Activated naive CD8-positive, alpha-beta T cell treated with anti-CD3 and anti-CD28 coated beads for 36 hours (primary cell): ENCODE measurements at regions not wholly inside any gene's neighbourhood (a gene's known extent, or its start where the extent isn't known, plus 50 kb on each side); places are given as distances from the start of the nearest gene placed in this dataset.

ENCODE experiments used
- DNase-seq: peaks from one replicate; pipeline ENCODE4 v3.0.0; 2021
- H3K27ac Mint-ChIP-seq: one replicate; pipeline ENCODE4 v1.8.0; 2022; ENCODE audit warnings: mild to moderate bottlenecking, moderate library complexity, mixed read lengths
- H3K27me3 Mint-ChIP-seq: one replicate; pipeline ENCODE4 v1.8.0; 2022; ENCODE audit warnings: mild to moderate bottlenecking, mixed read lengths
- H3K36me3 Mint-ChIP-seq: one replicate; pipeline ENCODE4 v1.8.0; 2021; ENCODE audit warnings: mild to moderate bottlenecking, mixed read lengths
- H3K4me1 Mint-ChIP-seq: one replicate; pipeline ENCODE4 v1.8.0; 2021; ENCODE audit warnings: mixed read lengths
- H3K4me3 Mint-ChIP-seq: one replicate; pipeline ENCODE4 v1.8.0; 2022; ENCODE audit warnings: mild to moderate bottlenecking, moderate library complexity, mixed read lengths
- H3K9me3 Mint-ChIP-seq: one replicate; pipeline ENCODE4 v1.8.0; 2022; ENCODE audit warnings: mixed read lengths

- no peak for DNase-seq
- Mint-ChIP-seq H3K4me3 (no peak overlapping the region), H3K27ac (peak overlapping the region; percentile 73), H3K27me3 (no peaks in the 10 kb centered on the region), H3K4me1 (peaks cover 73% of the 10 kb centered on the region), H3K36me3 (peaks cover 35% of the 10 kb centered on the region), H3K9me3 (peaks cover 11% of the 10 kb centered on the region)
Measured at GRCh38 chr2:196224756-196225155, 53.4 kb upstream of the STK17B start.

- H3K27ac Mint-ChIP-seq, result peak overlapping the region; percentile 73
- no peak overlapping the region for H3K4me3 Mint-ChIP-seq
- peaks cover 11% of the 10 kb centered on the region for H3K9me3 Mint-ChIP-seq
- peaks cover 74% of the 10 kb centered on the region for H3K4me1 Mint-ChIP-seq
- DNase-seq, result no peak
- H3K27me3 Mint-ChIP-seq, result no peaks in the 10 kb centered on the region
- peaks cover 35% of the 10 kb centered on the region for H3K36me3 Mint-ChIP-seq
Measured at GRCh38 chr2:196225213-196225612, 53.8 kb upstream of the STK17B start.

GRCh38 chr2:196226058-196226706, 54.8 kb upstream of the STK17B start:
- Mint-ChIP-seq H3K27me3 (no peaks in the 10 kb centered on the region), H3K9me3 (peaks cover 11% of the 10 kb centered on the region)

GRCh38 chr2:196226707-196227065, 55.3 kb upstream of the STK17B start:
- H3K27me3 Mint-ChIP-seq, result no peaks in the 10 kb centered on the region
- H3K27ac Mint-ChIP-seq, result peak overlapping the region; percentile 89
- H3K36me3 Mint-ChIP-seq, result peaks cover 37% of the 10 kb centered on the region
- H3K4me3 Mint-ChIP-seq, result no peak overlapping the region
- peaks cover 79% of the 10 kb centered on the region for H3K4me1 Mint-ChIP-seq
- no peak for DNase-seq
- peaks cover 11% of the 10 kb centered on the region for H3K9me3 Mint-ChIP-seq

More at GRCh38 chr2:196226058-196226706, 54.8 kb upstream of the STK17B start:
- Mint-ChIP-seq H3K4me3 (peak overlapping the region; percentile 37), H3K36me3 (peaks cover 37% of the 10 kb centered on the region), H3K27ac (peak overlapping the region; percentile 89), H3K4me1 (peaks cover 74% of the 10 kb centered on the region)
- DNase-seq, result no peak

GRCh38 chr2:196229013-196229412, 57.6 kb upstream of the STK17B start:
- H3K9me3 Mint-ChIP-seq, result peaks cover 9% of the 10 kb centered on the region
- peaks cover 92% of the 10 kb centered on the region for H3K4me1 Mint-ChIP-seq
- H3K27me3 Mint-ChIP-seq, result no peaks in the 10 kb centered on the region
- H3K36me3 Mint-ChIP-seq, result peaks cover 22% of the 10 kb centered on the region
- no peak for DNase-seq
- no peak overlapping the region for H3K4me3 Mint-ChIP-seq
- H3K27ac Mint-ChIP-seq, result peak overlapping the region; percentile 81

GRCh38 chr2:196230061-196230854, 58.9 kb upstream of the STK17B start:
- peaks cover 6% of the 10 kb centered on the region for H3K9me3 Mint-ChIP-seq
- peak overlapping the region; percentile 74 for H3K4me3 Mint-ChIP-seq
- DNase-seq, result peak; percentile 44

GRCh38 chr2:196233021-196233804, 61.8 kb upstream of the STK17B start:
- no peaks in the 10 kb centered on the region for H3K27me3 Mint-ChIP-seq
- no peak overlapping the region for H3K4me3 Mint-ChIP-seq
- H3K9me3 Mint-ChIP-seq, result peaks cover 6% of the 10 kb centered on the region
- DNase-seq, result no peak
- peaks cover 26% of the 10 kb centered on the region for H3K36me3 Mint-ChIP-seq
- peaks cover 89% of the 10 kb centered on the region for H3K4me1 Mint-ChIP-seq
- peak overlapping the region; percentile 98 for H3K27ac Mint-ChIP-seq

More at GRCh38 chr2:196230061-196230854, 58.9 kb upstream of the STK17B start:
- peaks cover 92% of the 10 kb centered on the region for H3K4me1 Mint-ChIP-seq
- no peaks in the 10 kb centered on the region for H3K27me3 Mint-ChIP-seq
- H3K36me3 Mint-ChIP-seq, result peaks cover 17% of the 10 kb centered on the region
- H3K27ac Mint-ChIP-seq, result peak overlapping the region; percentile 98

- Mint-ChIP-seq H3K27me3 (no peaks in the 10 kb centered on the region), H3K4me1 (peaks cover 89% of the 10 kb centered on the region), H3K36me3 (peaks cover 30% of the 10 kb centered on the region), H3K9me3 (peaks cover 10% of the 10 kb centered on the region), H3K4me3 (no peak overlapping the region), H3K27ac (peak overlapping the region; percentile 98)
- DNase-seq, result no peak
Measured at GRCh38 chr2:196233805-196234475, 62.6 kb upstream of the STK17B start.

- Mint-ChIP-seq H3K4me1 (peaks cover 91% of the 10 kb centered on the region), H3K36me3 (peaks cover 32% of the 10 kb centered on the region), H3K4me3 (peak overlapping the region; percentile 7), H3K27me3 (no peaks in the 10 kb centered on the region), H3K9me3 (peaks cover 12% of the 10 kb centered on the region), H3K27ac (peak overlapping the region; percentile 98)
- peak; percentile 75 for DNase-seq
Measured at GRCh38 chr2:196234672-196235071, 63.3 kb upstream of the STK17B start.

GRCh38 chr2:196238836-196239380, 67.5 kb upstream of the STK17B start:
- Mint-ChIP-seq H3K4me3 (peak overlapping the region; percentile 37), H3K27me3 (no peaks in the 10 kb centered on the region), H3K9me3 (peaks cover 12% of the 10 kb centered on the region), H3K27ac (peak overlapping the region; percentile 100), H3K4me1 (peaks cover 84% of the 10 kb centered on the region), H3K36me3 (peaks cover 43% of the 10 kb centered on the region)
- no peak for DNase-seq

- peak overlapping the region; percentile 54 for H3K4me3 Mint-ChIP-seq
- peak overlapping the region; percentile 100 for H3K27ac Mint-ChIP-seq
- DNase-seq, result peak; percentile 83
- H3K4me1 Mint-ChIP-seq, result peaks cover 82% of the 10 kb centered on the region
- peaks cover 44% of the 10 kb centered on the region for H3K36me3 Mint-ChIP-seq
- peaks cover 10% of the 10 kb centered on the region for H3K9me3 Mint-ChIP-seq
- no peaks in the 10 kb centered on the region for H3K27me3 Mint-ChIP-seq
Measured at GRCh38 chr2:196239622-196240587, 68.5 kb upstream of the STK17B start.

- Mint-ChIP-seq H3K36me3 (peaks cover 40% of the 10 kb centered on the region), H3K4me3 (peak overlapping the region; percentile 58), H3K27me3 (no peaks in the 10 kb centered on the region), H3K4me1 (peaks cover 82% of the 10 kb centered on the region), H3K27ac (peak overlapping the region; percentile 100), H3K9me3 (peaks cover 10% of the 10 kb centered on the region)
- DNase-seq, result peak; percentile 21
Measured at GRCh38 chr2:196241175-196241574, 69.8 kb upstream of the STK17B start.

GRCh38 chr2:196242131-196242620, 70.8 kb upstream of the STK17B start:
- Mint-ChIP-seq H3K4me1 (peaks cover 73% of the 10 kb centered on the region), H3K36me3 (peaks cover 32% of the 10 kb centered on the region), H3K4me3 (peak overlapping the region; percentile 80), H3K27me3 (no peaks in the 10 kb centered on the region), H3K9me3 (peaks cover 7% of the 10 kb centered on the region), H3K27ac (peak overlapping the region; percentile 100)
- peak; percentile 21 for DNase-seq
